Endodermal cell (in vitro differentiated cells): ENCODE measurements at regions not wholly inside any gene's neighbourhood (a gene's known extent, or its start where the extent isn't known, plus 50 kb on each side); places are given as distances from the start of the nearest gene placed in this dataset.

ENCODE experiments used
- DNase-seq: peaks from one replicate; pipeline ENCODE4 v3.0.0-alpha.2; 2017
- H3K27ac ChIP-seq: 2 replicates; pipeline ENCODE4 v1.5.1; 2013; ENCODE audit warnings: mild to moderate bottlenecking, low read depth, low read length, moderate library complexity
- H3K27me3 ChIP-seq: 2 replicates; pipeline ENCODE4 v1.6.1; 2013; ENCODE audit warnings: mild to moderate bottlenecking, low read length, moderate library complexity; ENCODE audit not compliant: insufficient read depth, control insufficient read depth, poor library complexity, severe bottlenecking
- H3K36me3 ChIP-seq: 2 replicates; pipeline ENCODE4 v1.7.0; 2013; ENCODE audit warnings: mild to moderate bottlenecking, low read length, moderate library complexity; ENCODE audit not compliant: control insufficient read depth, insufficient read depth
- H3K4me1 ChIP-seq: one replicate; pipeline ENCODE4 v1.7.0; 2013; ENCODE audit warnings: low read length; ENCODE audit not compliant: control insufficient read depth, insufficient read depth
- H3K4me3 ChIP-seq: 2 replicates; pipeline ENCODE4 v1.5.1; 2013; ENCODE audit warnings: mild to moderate bottlenecking, low read length, moderate library complexity
- H3K9ac ChIP-seq: 2 replicates; pipeline ENCODE4 v1.6.1; 2013; ENCODE audit warnings: mild to moderate bottlenecking, low read length, moderate library complexity; ENCODE audit not compliant: poor library complexity, severe bottlenecking; ENCODE audit errors: extremely low read depth
- H3K9me3 ChIP-seq: 2 replicates; pipeline ENCODE4 v1.6.1; 2013; ENCODE audit warnings: mild to moderate bottlenecking, low read length, moderate library complexity; ENCODE audit not compliant: control insufficient read depth
- H3K27ac Mint-ChIP-seq: 2 replicates; pipeline ENCODE4 v1.8.0; 2020; ENCODE audit warnings: mixed read lengths
- H3K27me3 Mint-ChIP-seq: 2 replicates; pipeline ENCODE4 v1.8.0; 2021; ENCODE audit warnings: mild to moderate bottlenecking, mixed read lengths; ENCODE audit not compliant: insufficient read depth
- H3K36me3 Mint-ChIP-seq: 2 replicates; pipeline ENCODE4 v1.8.0; 2020; ENCODE audit warnings: low read depth, mixed read lengths
- H3K4me1 Mint-ChIP-seq: 2 replicates; pipeline ENCODE4 v1.8.0; 2020; ENCODE audit warnings: mixed read lengths
- H3K4me3 Mint-ChIP-seq: 2 replicates; pipeline ENCODE4 v1.8.0; 2020; ENCODE audit warnings: mild to moderate bottlenecking, moderate library complexity, mixed read lengths
- H3K9me3 Mint-ChIP-seq: 2 replicates; pipeline ENCODE4 v1.8.0; 2020; ENCODE audit warnings: mild to moderate bottlenecking, mixed read lengths
- CTCF ChIP-seq: fragments of 200-600 bp; sonication (generic); conservative IDR thresholded peaks from 2 replicates; pipeline ENCODE4 v1.5.0; 2021; ENCODE audit warnings: antibody characterized with exemption, mild to moderate bottlenecking
- WGBS, 2 experiments: methylation state at CpG; one replicate each; pipeline versions ENCODE4 v1.1.5 to v1.1.7; 2013; ENCODE audit warnings: missing lambda C conversion rate in 2 of 2, mixed read lengths in 1 of 2; ENCODE audit not compliant: insufficient coverage in 1 of 2, insufficient read length in 1 of 2; 5-methylcytosine and 5-hydroxymethylcytosine counted together

- H3K4me1 Mint-ChIP-seq: peaks cover 10% of the 10 kb centered on the region
- WGBS, 2 experiments: 93 to 96% methylated on average over 6 to 10 of the region's 10 CpGs
- Histone ChIP-seq H3K9me3 (peaks cover 16% of the 10 kb centered on the region), H3K36me3 (no peaks in the 10 kb centered on the region), H3K27ac (no peak overlapping the region), H3K4me3 (no peak overlapping the region), H3K27me3 (no peaks in the 10 kb centered on the region), H3K9ac (no peak overlapping the region), H3K4me1 (peaks cover 6% of the 10 kb centered on the region)
- no peak for TF ChIP-seq CTCF
- H3K27me3 Mint-ChIP-seq: no peaks in the 10 kb centered on the region
- H3K9me3 Mint-ChIP-seq: peaks cover 15% of the 10 kb centered on the region
- peaks cover 2% of the 10 kb centered on the region for H3K36me3 Mint-ChIP-seq
- no peak overlapping the region for H3K27ac Mint-ChIP-seq
- DNase-seq: no peak
- H3K4me3 Mint-ChIP-seq: no peak overlapping the region
Measured at GRCh38 chr10:34029455-34029854, 695.0 kb upstream of the NRP1 start.

- H3K27ac Mint-ChIP-seq: no peak overlapping the region
- Histone ChIP-seq H3K27me3 (no peaks in the 10 kb centered on the region), H3K27ac (no peak overlapping the region), H3K9me3 (peaks cover 13% of the 10 kb centered on the region), H3K36me3 (no peaks in the 10 kb centered on the region), H3K9ac (no peak overlapping the region), H3K4me1 (peaks cover 6% of the 10 kb centered on the region), H3K4me3 (no peak overlapping the region)
- H3K27me3 Mint-ChIP-seq: no peaks in the 10 kb centered on the region
- H3K4me1 Mint-ChIP-seq: peaks cover 11% of the 10 kb centered on the region
- TF ChIP-seq CTCF: no peak
- 78% methylated on average over 3 of the region's 3 CpGs; no CpG with 5 or more reads in 1 of the 2 experiments for WGBS, 2 experiments
- H3K9me3 Mint-ChIP-seq: peaks cover 13% of the 10 kb centered on the region
- H3K36me3 Mint-ChIP-seq: peaks cover 2% of the 10 kb centered on the region
- H3K4me3 Mint-ChIP-seq: no peak overlapping the region
- no peak for DNase-seq
Measured at GRCh38 chr10:34028936-34029335, 694.5 kb upstream of the NRP1 start.

GRCh38 chr10:34024693-34025425 is 690.4 kb upstream of the NRP1 start:
- 79 to 100% methylated on average over 5 to 9 of the region's 9 CpGs for WGBS, 2 experiments
- H3K27me3 ChIP-seq: no peaks in the 10 kb centered on the region
- H3K9me3 ChIP-seq: peaks cover 13% of the 10 kb centered on the region
- Mint-ChIP-seq H3K27ac (no peak overlapping the region), H3K4me1 (peaks cover 8% of the 10 kb centered on the region), H3K9me3 (peaks cover 12% of the 10 kb centered on the region), H3K36me3 (peaks cover 2% of the 10 kb centered on the region), H3K27me3 (peaks cover 4% of the 10 kb centered on the region), H3K4me3 (no peak overlapping the region)
- H3K4me3 ChIP-seq: peak overlapping the region; percentile 42
- peaks cover 2% of the 10 kb centered on the region for H3K4me1 ChIP-seq
- H3K9ac ChIP-seq: no peak overlapping the region
- peak; percentile 74 for DNase-seq
- no peaks in the 10 kb centered on the region for H3K36me3 ChIP-seq
- peak; percentile 74 for TF ChIP-seq CTCF
- no peak overlapping the region for H3K27ac ChIP-seq
